Liver (tissue), 8 donors: ENCODE measurements at regions not wholly inside any gene's neighbourhood (a gene's known extent, or its start where the extent isn't known, plus 50 kb on each side); places are given as distances from the start of the nearest gene placed in this dataset.

ENCODE experiments used
- DNase-seq: peaks from one replicate; pipeline ENCODE4 v3.0.0-alpha.2; 2017; ENCODE audit warnings: low spot score
- H3K27ac ChIP-seq, 2 donors: one replicate each; pipeline ENCODE4 v1.7.0; 2013; ENCODE audit warnings: inconsistent platforms in 2 of 2, low read length in 2 of 2, control low read depth in 1 of 2, low read depth in 1 of 2, mild to moderate bottlenecking in 1 of 2
- H3K27me3 ChIP-seq, 4 donors: one replicate each; pipeline versions ENCODE4 v1.6.1 to v1.7.0; 2013; ENCODE audit warnings: low read length in 3 of 4, inconsistent platforms in 1 of 4, mild to moderate bottlenecking in 1 of 4, moderate library complexity in 1 of 4; ENCODE audit not compliant: control insufficient read depth in 4 of 4, insufficient read depth in 4 of 4
- H3K36me3 ChIP-seq, 4 donors: one replicate each; pipeline versions ENCODE4 v1.6.1 to v1.7.0; 2013; ENCODE audit warnings: low read length in 3 of 4, mild to moderate bottlenecking in 3 of 4, low read depth in 1 of 4, moderate library complexity in 1 of 4; ENCODE audit not compliant: control insufficient read depth in 4 of 4, insufficient read depth in 3 of 4
- H3K4me1 ChIP-seq, 4 donors: one replicate each; pipeline versions ENCODE4 v1.6.1 to v1.7.0; 2013; ENCODE audit warnings: low read length in 3 of 4, mild to moderate bottlenecking in 3 of 4, moderate library complexity in 1 of 4; ENCODE audit not compliant: control insufficient read depth in 4 of 4, insufficient read depth in 4 of 4
- H3K4me3 ChIP-seq, 3 donors: one replicate each; pipeline versions ENCODE4 v1.6.1 to v1.7.0; 2013; ENCODE audit warnings: low read length in 3 of 3, control low read depth in 1 of 3, low read depth in 1 of 3, mild to moderate bottlenecking in 1 of 3
- H3K9ac ChIP-seq, 2 donors: one replicate each; pipeline ENCODE4 v1.7.0; 2013; ENCODE audit warnings: low read length in 2 of 2, mild to moderate bottlenecking in 2 of 2, moderate library complexity in 2 of 2, control low read depth in 1 of 2, low read depth in 1 of 2
- H3K9me3 ChIP-seq, 4 donors: one replicate each; pipeline versions ENCODE4 v1.6.1 to v1.7.0; 2013; ENCODE audit warnings: low read length in 3 of 4; ENCODE audit not compliant: control insufficient read depth in 4 of 4
- EGR1 ChIP-seq, 2 donors: IDR thresholded peaks; 2 replicates each; pipeline ENCODE4 v1.6.1; 2016 to 2018; ENCODE audit warnings: antibody characterized with exemption in 2 of 2, low read depth in 2 of 2
- FOXA1 ChIP-seq: IDR thresholded peaks from 2 replicates; pipeline ENCODE4 v1.6.1; 2016; ENCODE audit warnings: antibody characterized with exemption
- FOXA2 ChIP-seq: IDR thresholded peaks from 2 replicates; pipeline ENCODE4 v1.6.1; 2016; ENCODE audit warnings: antibody characterized with exemption
- GABPA ChIP-seq, 2 donors: IDR thresholded peaks in 1 of 2; conservative IDR thresholded peaks in 1 of 2; 2 replicates each; pipeline ENCODE4 v1.6.1; 2016; ENCODE audit warnings: antibody characterized with exemption in 2 of 2, mild to moderate bottlenecking in 1 of 2, moderate library complexity in 1 of 2
- HNF4A ChIP-seq, 2 donors: conservative IDR thresholded peaks; 2 replicates each; pipeline ENCODE4 v1.6.1; 2016; ENCODE audit warnings: antibody characterized with exemption in 2 of 2, mild to moderate bottlenecking in 2 of 2
- HNF4G ChIP-seq: IDR thresholded peaks from 2 replicates; pipeline ENCODE4 v1.6.1; 2016; ENCODE audit warnings: antibody characterized with exemption
- JUND ChIP-seq, 2 donors: IDR thresholded peaks; 2 replicates each; pipeline ENCODE4 v1.6.1; 2016; ENCODE audit warnings: antibody characterized with exemption in 2 of 2
- NR2F2 ChIP-seq: IDR thresholded peaks from 2 replicates; pipeline ENCODE4 v1.6.1; 2016; ENCODE audit warnings: antibody characterized with exemption
- RAD21 ChIP-seq, 2 donors: IDR thresholded peaks; 2 replicates each; pipeline ENCODE4 v1.6.1; 2016; ENCODE audit warnings: antibody characterized with exemption in 2 of 2, mild to moderate bottlenecking in 2 of 2
- RXRA ChIP-seq, 2 donors: IDR thresholded peaks; 2 replicates each; pipeline ENCODE4 v1.6.1; 2017 to 2018; ENCODE audit warnings: antibody characterized with exemption in 2 of 2, mild to moderate bottlenecking in 1 of 2
- SP1 ChIP-seq: IDR thresholded peaks from 2 replicates; pipeline ENCODE4 v1.6.1; 2018; ENCODE audit warnings: antibody characterized with exemption, mild to moderate bottlenecking
- TAF1 ChIP-seq: conservative IDR thresholded peaks from 2 replicates; pipeline ENCODE4 v1.6.1; 2016; ENCODE audit warnings: antibody characterized with exemption, mild to moderate bottlenecking
- YY1 ChIP-seq: IDR thresholded peaks from 2 replicates; pipeline ENCODE4 v1.6.1; 2016; ENCODE audit warnings: antibody characterized with exemption, mild to moderate bottlenecking
- WGBS: extraction: QIAGEN DNeasy Blood & Tissue Kit; methylation state at CpG from one replicate; pipeline ENCODE4 v1.1.7; 2013; 5-methylcytosine and 5-hydroxymethylcytosine counted together
- TF ChIP-seq, protein P1 (sequence below): IDR thresholded peaks from 2 replicates; pipeline ENCODE4 v1.6.1; 2016; ENCODE audit warnings: antibody characterized with exemption
- TF ChIP-seq, protein P2 (sequence below): IDR thresholded peaks from 2 replicates; pipeline ENCODE4 v1.6.1; 2016; ENCODE audit warnings: antibody characterized with exemption
- TF ChIP-seq, protein P3 (sequence below): fragments of 150-350 bp; IDR thresholded peaks from 2 replicates; pipeline ENCODE4 v1.5.1; 2017; ENCODE audit warnings: improper control_type of control experiment, low read depth, low read length; ENCODE audit not compliant: missing input control
- TF ChIP-seq, protein P4 (sequence below): IDR thresholded peaks from 2 replicates; pipeline ENCODE4 v1.6.1; 2016; ENCODE audit warnings: antibody characterized with exemption, mild to moderate bottlenecking
- TF ChIP-seq, protein P5 (sequence below): IDR thresholded peaks from 2 replicates; pipeline ENCODE4 v1.6.1; 2016; ENCODE audit warnings: antibody characterized with exemption
- donor health status: healthy.
- donor health status: healthy.
- donor health status: healthy.
- donor health status: healthy.
- donor health status: healthy.

DNA sequence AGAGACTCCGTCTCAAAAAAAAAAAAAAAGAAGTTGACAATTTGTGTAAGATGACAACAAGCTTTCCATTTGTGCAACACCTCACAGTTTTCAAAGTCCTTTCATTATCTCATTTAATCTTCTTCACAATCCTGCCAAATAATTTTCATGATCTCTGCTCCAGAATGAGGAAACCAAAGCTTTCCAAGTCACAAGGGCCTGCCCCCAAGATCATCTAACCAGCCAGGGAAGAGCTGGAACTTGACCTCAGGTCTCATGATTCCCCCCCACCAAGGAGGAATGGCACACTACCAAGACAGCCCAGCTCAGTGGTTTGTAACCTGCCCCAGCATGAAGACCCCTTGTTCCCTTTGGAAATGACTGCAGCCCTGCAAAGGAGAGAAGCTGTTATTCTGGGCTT is 74.0 kb upstream of the PIM1 start:
- H3K36me3 ChIP-seq, result no peaks in the 10 kb centered on the region
- WGBS, result 77% methylated on average over 1 of the region's 1 CpG
- no peaks in the 10 kb centered on the region for H3K9me3 ChIP-seq
- no peak for DNase-seq
- no peak overlapping the region for H3K9ac ChIP-seq
- TF ChIP-seq HNF4A (conservative IDR thresholded peaks at IDR 0.05) (peak in 1 of 2 donors; percentile 42), RXRA (IDR thresholded peaks at IDR 0.05) (peak in 1 of 2 donors; percentile 25), RAD21 (IDR thresholded peaks at IDR 0.05) (no peak)
- TF ChIP-seq, protein P1, sequence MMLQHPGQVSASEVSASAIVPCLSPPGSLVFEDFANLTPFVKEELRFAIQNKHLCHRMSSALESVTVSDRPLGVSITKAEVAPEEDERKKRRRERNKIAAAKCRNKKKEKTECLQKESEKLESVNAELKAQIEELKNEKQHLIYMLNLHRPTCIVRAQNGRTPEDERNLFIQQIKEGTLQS, result no peak
- H3K27me3 ChIP-seq, result no peaks in the 10 kb centered on the region
- H3K4me1 ChIP-seq, result no peaks in the 10 kb centered on the region
- no peak overlapping the region for H3K27ac ChIP-seq
- H3K4me3 ChIP-seq, result no peak overlapping the region

DNA sequence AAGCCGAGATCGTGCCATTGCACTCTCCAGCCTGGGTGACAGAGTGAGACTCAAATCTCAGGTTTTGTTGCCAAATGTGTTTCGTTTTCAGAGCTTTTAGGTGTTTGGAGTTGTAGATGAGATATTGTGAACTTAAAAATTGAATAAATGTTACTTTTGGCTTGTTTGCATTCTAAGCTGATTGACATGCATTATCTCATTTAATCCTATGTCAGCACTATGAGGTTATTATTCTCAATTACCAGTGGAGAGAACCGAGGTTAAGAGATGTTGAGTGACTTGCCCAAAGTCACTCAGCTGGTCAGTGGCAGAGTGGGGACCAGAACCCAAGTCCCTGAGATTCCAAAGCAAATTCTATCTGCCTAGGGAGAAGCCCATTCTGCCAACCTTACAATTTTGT is 72.6 kb upstream of the PIM1 start:
- no peak for DNase-seq
- no peak overlapping the region for H3K9ac ChIP-seq
- no peaks in the 10 kb centered on the region for H3K36me3 ChIP-seq
- 89% methylated on average over 4 of the region's 4 CpGs for WGBS
- H3K27ac ChIP-seq, result no peak overlapping the region
- H3K4me1 ChIP-seq, result peaks cover 0 to 6% (median 3%) of the 10 kb centered on the region in 4 donors
- H3K4me3 ChIP-seq, result no peak overlapping the region
- H3K9me3 ChIP-seq, result no peaks in the 10 kb centered on the region
- no peaks in the 10 kb centered on the region for H3K27me3 ChIP-seq
- TF ChIP-seq YY1 (no peak), FOXA2 (no peak), HNF4A (conservative IDR thresholded peaks at IDR 0.05) (no peak), RAD21 (IDR thresholded peaks at IDR 0.05) (no peak), JUND (IDR thresholded peaks at IDR 0.05) (no peak), HNF4G (no peak), FOXA1 (no peak), RXRA (IDR thresholded peaks at IDR 0.05) (no peak), EGR1 (IDR thresholded peaks at IDR 0.05; ENCODE audit: low read depth in 2 of 2) (no peak), TAF1 (no peak), NR2F2 (no peak), SP1 (no peak), GABPA (IDR thresholded peaks at IDR 0.05 in 1 of 2, conservative IDR thresholded peaks at IDR 0.05 in 1 of 2) (no peak)
- TF ChIP-seq, protein P1, result no peak
- TF ChIP-seq, protein P2, sequence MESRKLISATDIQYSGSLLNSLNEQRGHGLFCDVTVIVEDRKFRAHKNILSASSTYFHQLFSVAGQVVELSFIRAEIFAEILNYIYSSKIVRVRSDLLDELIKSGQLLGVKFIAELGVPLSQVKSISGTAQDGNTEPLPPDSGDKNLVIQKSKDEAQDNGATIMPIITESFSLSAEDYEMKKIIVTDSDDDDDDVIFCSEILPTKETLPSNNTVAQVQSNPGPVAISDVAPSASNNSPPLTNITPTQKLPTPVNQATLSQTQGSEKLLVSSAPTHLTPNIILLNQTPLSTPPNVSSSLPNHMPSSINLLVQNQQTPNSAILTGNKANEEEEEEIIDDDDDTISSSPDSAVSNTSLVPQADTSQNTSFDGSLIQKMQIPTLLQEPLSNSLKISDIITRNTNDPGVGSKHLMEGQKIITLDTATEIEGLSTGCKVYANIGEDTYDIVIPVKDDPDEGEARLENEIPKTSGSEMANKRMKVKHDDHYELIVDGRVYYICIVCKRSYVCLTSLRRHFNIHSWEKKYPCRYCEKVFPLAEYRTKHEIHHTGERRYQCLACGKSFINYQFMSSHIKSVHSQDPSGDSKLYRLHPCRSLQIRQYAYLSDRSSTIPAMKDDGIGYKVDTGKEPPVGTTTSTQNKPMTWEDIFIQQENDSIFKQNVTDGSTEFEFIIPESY, result no peak
- TF ChIP-seq, protein P3, sequence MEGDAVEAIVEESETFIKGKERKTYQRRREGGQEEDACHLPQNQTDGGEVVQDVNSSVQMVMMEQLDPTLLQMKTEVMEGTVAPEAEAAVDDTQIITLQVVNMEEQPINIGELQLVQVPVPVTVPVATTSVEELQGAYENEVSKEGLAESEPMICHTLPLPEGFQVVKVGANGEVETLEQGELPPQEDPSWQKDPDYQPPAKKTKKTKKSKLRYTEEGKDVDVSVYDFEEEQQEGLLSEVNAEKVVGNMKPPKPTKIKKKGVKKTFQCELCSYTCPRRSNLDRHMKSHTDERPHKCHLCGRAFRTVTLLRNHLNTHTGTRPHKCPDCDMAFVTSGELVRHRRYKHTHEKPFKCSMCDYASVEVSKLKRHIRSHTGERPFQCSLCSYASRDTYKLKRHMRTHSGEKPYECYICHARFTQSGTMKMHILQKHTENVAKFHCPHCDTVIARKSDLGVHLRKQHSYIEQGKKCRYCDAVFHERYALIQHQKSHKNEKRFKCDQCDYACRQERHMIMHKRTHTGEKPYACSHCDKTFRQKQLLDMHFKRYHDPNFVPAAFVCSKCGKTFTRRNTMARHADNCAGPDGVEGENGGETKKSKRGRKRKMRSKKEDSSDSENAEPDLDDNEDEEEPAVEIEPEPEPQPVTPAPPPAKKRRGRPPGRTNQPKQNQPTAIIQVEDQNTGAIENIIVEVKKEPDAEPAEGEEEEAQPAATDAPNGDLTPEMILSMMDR, result no peak
- TF ChIP-seq, protein P4, sequence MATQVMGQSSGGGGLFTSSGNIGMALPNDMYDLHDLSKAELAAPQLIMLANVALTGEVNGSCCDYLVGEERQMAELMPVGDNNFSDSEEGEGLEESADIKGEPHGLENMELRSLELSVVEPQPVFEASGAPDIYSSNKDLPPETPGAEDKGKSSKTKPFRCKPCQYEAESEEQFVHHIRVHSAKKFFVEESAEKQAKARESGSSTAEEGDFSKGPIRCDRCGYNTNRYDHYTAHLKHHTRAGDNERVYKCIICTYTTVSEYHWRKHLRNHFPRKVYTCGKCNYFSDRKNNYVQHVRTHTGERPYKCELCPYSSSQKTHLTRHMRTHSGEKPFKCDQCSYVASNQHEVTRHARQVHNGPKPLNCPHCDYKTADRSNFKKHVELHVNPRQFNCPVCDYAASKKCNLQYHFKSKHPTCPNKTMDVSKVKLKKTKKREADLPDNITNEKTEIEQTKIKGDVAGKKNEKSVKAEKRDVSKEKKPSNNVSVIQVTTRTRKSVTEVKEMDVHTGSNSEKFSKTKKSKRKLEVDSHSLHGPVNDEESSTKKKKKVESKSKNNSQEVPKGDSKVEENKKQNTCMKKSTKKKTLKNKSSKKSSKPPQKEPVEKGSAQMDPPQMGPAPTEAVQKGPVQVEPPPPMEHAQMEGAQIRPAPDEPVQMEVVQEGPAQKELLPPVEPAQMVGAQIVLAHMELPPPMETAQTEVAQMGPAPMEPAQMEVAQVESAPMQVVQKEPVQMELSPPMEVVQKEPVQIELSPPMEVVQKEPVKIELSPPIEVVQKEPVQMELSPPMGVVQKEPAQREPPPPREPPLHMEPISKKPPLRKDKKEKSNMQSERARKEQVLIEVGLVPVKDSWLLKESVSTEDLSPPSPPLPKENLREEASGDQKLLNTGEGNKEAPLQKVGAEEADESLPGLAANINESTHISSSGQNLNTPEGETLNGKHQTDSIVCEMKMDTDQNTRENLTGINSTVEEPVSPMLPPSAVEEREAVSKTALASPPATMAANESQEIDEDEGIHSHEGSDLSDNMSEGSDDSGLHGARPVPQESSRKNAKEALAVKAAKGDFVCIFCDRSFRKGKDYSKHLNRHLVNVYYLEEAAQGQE, result no peak
- TF ChIP-seq, protein P5, sequence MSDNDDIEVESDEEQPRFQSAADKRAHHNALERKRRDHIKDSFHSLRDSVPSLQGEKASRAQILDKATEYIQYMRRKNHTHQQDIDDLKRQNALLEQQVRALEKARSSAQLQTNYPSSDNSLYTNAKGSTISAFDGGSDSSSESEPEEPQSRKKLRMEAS, result no peak
